ENCODE measurements at regions not wholly inside any gene's neighbourhood (a gene's known extent, or its start where the extent isn't known, plus 50 kb on each side); places are given as distances from the start of the nearest gene placed in this dataset.
A peak's percentile ranks its signal among the peaks of the same experiment; 100 is the strongest.

DNA sequence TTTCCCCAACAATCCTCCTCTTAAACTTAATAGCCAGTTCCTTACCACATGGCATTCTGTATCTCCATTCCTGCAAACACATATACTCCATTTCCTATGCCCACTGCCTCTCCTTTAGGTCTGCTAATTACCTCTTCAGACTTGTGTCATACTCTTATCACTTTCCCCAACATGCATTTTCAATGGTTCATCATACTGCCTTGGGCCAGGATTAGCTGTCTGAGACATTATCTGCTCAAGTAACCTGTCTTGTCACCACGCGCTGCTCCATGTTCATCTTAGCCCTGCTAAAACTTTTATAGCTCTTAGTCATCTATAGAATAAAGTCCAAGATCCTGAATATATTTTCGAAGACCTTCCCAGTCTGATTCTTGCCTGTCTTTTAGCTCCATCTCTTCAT, 224.1 kb upstream of the GK2 start:
- H3K27ac Mint-ChIP-seq, result peak overlapping the region; percentile 7; the same call in 1 of the 2 replicates
- ATAC-seq, result no peak

DNA sequence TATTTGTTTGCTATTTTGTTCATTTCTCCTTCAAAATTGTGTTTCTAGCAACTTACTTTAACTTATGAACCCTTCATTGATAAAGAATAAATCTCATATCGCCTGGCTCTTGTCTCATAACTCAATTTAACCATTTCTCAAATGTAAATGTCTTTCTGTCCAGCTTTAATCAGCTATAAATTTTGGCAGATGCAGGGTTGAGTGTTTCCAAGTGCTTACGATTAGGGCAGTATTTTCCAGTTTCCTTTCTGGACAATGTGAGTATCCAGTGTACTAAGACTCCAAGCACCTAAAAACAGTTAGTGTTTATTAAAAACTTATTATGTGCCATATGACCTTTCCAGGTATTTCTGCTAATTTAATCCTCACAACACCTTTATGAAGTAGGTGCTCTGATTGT, 218.6 kb upstream of the GK2 start:
- peaks cover 38% of the 10 kb centered on the region for H3K4me1 Mint-ChIP-seq
- H3K9me3 Mint-ChIP-seq, result no peaks in the 10 kb centered on the region
- H3K4me3 Mint-ChIP-seq, result no peak overlapping the region
- H3K36me3 Mint-ChIP-seq, result no peaks in the 10 kb centered on the region
- CTCF ChIA-PET, result no interaction called here
- ATAC-seq (no peak), DNase-seq (ENCODE audit: low spot score) (no peak)
- POLR2A ChIA-PET, result no interaction called here
- TF ChIP-seq, protein P1, sequence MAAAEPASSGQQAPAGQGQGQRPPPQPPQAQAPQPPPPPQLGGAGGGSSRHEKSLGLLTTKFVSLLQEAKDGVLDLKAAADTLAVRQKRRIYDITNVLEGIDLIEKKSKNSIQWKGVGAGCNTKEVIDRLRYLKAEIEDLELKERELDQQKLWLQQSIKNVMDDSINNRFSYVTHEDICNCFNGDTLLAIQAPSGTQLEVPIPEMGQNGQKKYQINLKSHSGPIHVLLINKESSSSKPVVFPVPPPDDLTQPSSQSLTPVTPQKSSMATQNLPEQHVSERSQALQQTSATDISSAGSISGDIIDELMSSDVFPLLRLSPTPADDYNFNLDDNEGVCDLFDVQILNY (CRISPR knock-in tag; IDR thresholded peaks at IDR 0.05), result no peak
- TF ChIP-seq SOX15 (CRISPR knock-in tag; IDR thresholded peaks at IDR 0.05) (no peak), ZNF232 (CRISPR knock-in tag; IDR thresholded peaks at IDR 0.05) (no peak), ETV6 (CRISPR knock-in tag; IDR thresholded peaks at IDR 0.05) (no peak)
- TF ChIP-seq, protein P2, sequence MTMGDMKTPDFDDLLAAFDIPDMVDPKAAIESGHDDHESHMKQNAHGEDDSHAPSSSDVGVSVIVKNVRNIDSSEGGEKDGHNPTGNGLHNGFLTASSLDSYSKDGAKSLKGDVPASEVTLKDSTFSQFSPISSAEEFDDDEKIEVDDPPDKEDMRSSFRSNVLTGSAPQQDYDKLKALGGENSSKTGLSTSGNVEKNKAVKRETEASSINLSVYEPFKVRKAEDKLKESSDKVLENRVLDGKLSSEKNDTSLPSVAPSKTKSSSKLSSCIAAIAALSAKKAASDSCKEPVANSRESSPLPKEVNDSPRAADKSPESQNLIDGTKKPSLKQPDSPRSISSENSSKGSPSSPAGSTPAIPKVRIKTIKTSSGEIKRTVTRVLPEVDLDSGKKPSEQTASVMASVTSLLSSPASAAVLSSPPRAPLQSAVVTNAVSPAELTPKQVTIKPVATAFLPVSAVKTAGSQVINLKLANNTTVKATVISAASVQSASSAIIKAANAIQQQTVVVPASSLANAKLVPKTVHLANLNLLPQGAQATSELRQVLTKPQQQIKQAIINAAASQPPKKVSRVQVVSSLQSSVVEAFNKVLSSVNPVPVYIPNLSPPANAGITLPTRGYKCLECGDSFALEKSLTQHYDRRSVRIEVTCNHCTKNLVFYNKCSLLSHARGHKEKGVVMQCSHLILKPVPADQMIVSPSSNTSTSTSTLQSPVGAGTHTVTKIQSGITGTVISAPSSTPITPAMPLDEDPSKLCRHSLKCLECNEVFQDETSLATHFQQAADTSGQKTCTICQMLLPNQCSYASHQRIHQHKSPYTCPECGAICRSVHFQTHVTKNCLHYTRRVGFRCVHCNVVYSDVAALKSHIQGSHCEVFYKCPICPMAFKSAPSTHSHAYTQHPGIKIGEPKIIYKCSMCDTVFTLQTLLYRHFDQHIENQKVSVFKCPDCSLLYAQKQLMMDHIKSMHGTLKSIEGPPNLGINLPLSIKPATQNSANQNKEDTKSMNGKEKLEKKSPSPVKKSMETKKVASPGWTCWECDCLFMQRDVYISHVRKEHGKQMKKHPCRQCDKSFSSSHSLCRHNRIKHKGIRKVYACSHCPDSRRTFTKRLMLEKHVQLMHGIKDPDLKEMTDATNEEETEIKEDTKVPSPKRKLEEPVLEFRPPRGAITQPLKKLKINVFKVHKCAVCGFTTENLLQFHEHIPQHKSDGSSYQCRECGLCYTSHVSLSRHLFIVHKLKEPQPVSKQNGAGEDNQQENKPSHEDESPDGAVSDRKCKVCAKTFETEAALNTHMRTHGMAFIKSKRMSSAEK (CRISPR knock-in tag; IDR thresholded peaks at IDR 0.05; ENCODE audit: borderline replicate concordance), result no peak
- no peak overlapping the region for H3K27ac Mint-ChIP-seq
- no peaks in the 10 kb centered on the region for H3K27me3 Mint-ChIP-seq (ENCODE audit: low read depth)

More for the DNA sequence above, 224.1 kb upstream of the GK2 start:
- Mint-ChIP-seq H3K4me3 (no peak overlapping the region), H3K36me3 (no peaks in the 10 kb centered on the region), H3K4me1 (peaks cover 35% of the 10 kb centered on the region), H3K27me3 (ENCODE audit: low read depth) (no peaks in the 10 kb centered on the region), H3K9me3 (no peaks in the 10 kb centered on the region)
- no peak for TF ChIP-seq NR3C1 (CRISPR knock-in tag; conservative IDR thresholded peaks at IDR 0.05; ENCODE audit: low read depth)
- TF ChIP-seq ESRRA (CRISPR knock-in tag; IDR thresholded peaks at IDR 0.05; ENCODE audit: borderline replicate concordance), result no peak
- TF ChIP-seq MXD4 (CRISPR knock-in tag; IDR thresholded peaks at IDR 0.05; ENCODE audit: borderline replicate concordance), result no peak
- TF ChIP-seq RORB (CRISPR knock-in tag; IDR thresholded peaks at IDR 0.05), result no peak
- TF ChIP-seq CREB1 (CRISPR knock-in tag; IDR thresholded peaks at IDR 0.05), result no peak
- ChIA-PET CTCF (no interaction called here), POLR2A (no interaction called here)
- no peak for DNase-seq (ENCODE audit: low spot score)

DNA sequence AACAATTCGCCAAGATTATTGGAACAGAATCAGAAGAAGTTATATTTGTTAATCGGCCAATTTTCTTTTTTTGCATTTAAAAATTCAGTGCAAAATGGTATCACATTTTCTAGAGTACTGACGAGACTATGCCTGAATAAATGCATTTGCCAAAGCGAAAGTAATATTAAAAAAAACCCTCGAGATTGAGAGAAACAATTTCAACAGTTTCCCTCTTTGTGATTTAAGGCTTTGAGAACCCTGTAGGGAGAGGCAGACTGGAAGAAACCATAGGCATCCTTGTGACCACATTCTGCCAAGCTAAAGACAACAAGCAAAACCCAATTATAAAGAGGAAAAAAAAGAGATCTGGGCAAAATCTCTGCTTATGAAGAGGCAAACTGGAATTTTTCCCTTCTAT, 218.1 kb upstream of the GK2 start:
- Mint-ChIP-seq H3K27me3 (ENCODE audit: low read depth) (no peaks in the 10 kb centered on the region), H3K27ac (no peak overlapping the region), H3K4me1 (peaks cover 36% of the 10 kb centered on the region), H3K9me3 (no peaks in the 10 kb centered on the region), H3K36me3 (no peaks in the 10 kb centered on the region), H3K4me3 (no peak overlapping the region)
- TF ChIP-seq ZBTB21 (CRISPR knock-in tag; IDR thresholded peaks at IDR 0.05; ENCODE audit: borderline replicate concordance) (no peak), ZNF423 (CRISPR knock-in tag; IDR thresholded peaks at IDR 0.05) (no peak), ZNF263 (CRISPR knock-in tag; IDR thresholded peaks at IDR 0.05; ENCODE audit: low read depth) (no peak), NFE2L1 (CRISPR knock-in tag; IDR thresholded peaks at IDR 0.05) (no peak), KAT7 (CRISPR knock-in tag; IDR thresholded peaks at IDR 0.05; ENCODE audit: borderline replicate concordance) (no peak), RELA (CRISPR knock-in tag; IDR thresholded peaks at IDR 0.05; ENCODE audit: borderline replicate concordance) (no peak), FOXJ3 (CRISPR knock-in tag; IDR thresholded peaks at IDR 0.05; ENCODE audit: borderline replicate concordance) (no peak), TEAD4 (CRISPR knock-in tag; IDR thresholded peaks at IDR 0.05) (no peak), NR2C2 (CRISPR knock-in tag; IDR thresholded peaks at IDR 0.05) (no peak)
- TF ChIP-seq, protein P3, sequence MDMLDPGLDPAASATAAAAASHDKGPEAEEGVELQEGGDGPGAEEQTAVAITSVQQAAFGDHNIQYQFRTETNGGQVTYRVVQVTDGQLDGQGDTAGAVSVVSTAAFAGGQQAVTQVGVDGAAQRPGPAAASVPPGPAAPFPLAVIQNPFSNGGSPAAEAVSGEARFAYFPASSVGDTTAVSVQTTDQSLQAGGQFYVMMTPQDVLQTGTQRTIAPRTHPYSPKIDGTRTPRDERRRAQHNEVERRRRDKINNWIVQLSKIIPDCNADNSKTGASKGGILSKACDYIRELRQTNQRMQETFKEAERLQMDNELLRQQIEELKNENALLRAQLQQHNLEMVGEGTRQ (CRISPR knock-in tag; IDR thresholded peaks at IDR 0.05), result no peak
- TF ChIP-seq, protein P4, sequence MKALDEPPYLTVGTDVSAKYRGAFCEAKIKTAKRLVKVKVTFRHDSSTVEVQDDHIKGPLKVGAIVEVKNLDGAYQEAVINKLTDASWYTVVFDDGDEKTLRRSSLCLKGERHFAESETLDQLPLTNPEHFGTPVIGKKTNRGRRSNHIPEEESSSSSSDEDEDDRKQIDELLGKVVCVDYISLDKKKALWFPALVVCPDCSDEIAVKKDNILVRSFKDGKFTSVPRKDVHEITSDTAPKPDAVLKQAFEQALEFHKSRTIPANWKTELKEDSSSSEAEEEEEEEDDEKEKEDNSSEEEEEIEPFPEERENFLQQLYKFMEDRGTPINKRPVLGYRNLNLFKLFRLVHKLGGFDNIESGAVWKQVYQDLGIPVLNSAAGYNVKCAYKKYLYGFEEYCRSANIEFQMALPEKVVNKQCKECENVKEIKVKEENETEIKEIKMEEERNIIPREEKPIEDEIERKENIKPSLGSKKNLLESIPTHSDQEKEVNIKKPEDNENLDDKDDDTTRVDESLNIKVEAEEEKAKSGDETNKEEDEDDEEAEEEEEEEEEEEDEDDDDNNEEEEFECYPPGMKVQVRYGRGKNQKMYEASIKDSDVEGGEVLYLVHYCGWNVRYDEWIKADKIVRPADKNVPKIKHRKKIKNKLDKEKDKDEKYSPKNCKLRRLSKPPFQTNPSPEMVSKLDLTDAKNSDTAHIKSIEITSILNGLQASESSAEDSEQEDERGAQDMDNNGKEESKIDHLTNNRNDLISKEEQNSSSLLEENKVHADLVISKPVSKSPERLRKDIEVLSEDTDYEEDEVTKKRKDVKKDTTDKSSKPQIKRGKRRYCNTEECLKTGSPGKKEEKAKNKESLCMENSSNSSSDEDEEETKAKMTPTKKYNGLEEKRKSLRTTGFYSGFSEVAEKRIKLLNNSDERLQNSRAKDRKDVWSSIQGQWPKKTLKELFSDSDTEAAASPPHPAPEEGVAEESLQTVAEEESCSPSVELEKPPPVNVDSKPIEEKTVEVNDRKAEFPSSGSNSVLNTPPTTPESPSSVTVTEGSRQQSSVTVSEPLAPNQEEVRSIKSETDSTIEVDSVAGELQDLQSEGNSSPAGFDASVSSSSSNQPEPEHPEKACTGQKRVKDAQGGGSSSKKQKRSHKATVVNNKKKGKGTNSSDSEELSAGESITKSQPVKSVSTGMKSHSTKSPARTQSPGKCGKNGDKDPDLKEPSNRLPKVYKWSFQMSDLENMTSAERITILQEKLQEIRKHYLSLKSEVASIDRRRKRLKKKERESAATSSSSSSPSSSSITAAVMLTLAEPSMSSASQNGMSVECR (CRISPR knock-in tag; IDR thresholded peaks at IDR 0.05; ENCODE audit: borderline replicate concordance), result no peak
- ATAC-seq (no peak), DNase-seq (ENCODE audit: low spot score) (no peak)
- CTCF ChIA-PET, result no interaction called here
- POLR2A ChIA-PET, result no interaction called here
